Right lobe of liver (tissue), 6 donors: ENCODE measurements at regions not wholly inside any gene's neighbourhood (a gene's known extent, or its start where the extent isn't known, plus 50 kb on each side); places are given as distances from the start of the nearest gene placed in this dataset.

Experiments
- ATAC-seq, 4 donors: fragments of 200-7000 bp; cut with Tn5 transposase; one replicate each; pipeline ENCODE4 v1.9.1; 2020; ENCODE audit warnings: mild to moderate bottlenecking in 4 of 4, moderate library complexity in 4 of 4
- DNase-seq, 3 donors: peaks; one replicate each; pipeline ENCODE4 v3.0.0-alpha.2; 2020
- H3K27ac ChIP-seq, 3 donors: fragments of 200-600 bp; one replicate each; pipeline ENCODE4 v1.8.0; 2022
- H3K27me3 ChIP-seq, 2 donors: fragments of 200-600 bp; one replicate each; pipeline ENCODE4 v1.8.0; 2022
- H3K36me3 ChIP-seq, 4 donors: fragments of 200-600 bp; sonication (generic) in 1 of 4; one replicate each; pipeline versions ENCODE4 v1.5.1 to v1.8.0; 2017 to 2022; ENCODE audit warnings: control low read depth in 1 of 4
- H3K4me1 ChIP-seq, 4 donors: fragments of 200-600 bp; sonication (generic) in 1 of 4; one replicate each; pipeline versions ENCODE4 v1.5.1 to v1.8.0; 2017 to 2022; ENCODE audit warnings: control low read depth in 1 of 4
- H3K4me3 ChIP-seq, 3 donors: fragments of 200-600 bp; one replicate each; pipeline ENCODE4 v1.8.0; 2022
- H3K9me3 ChIP-seq, 4 donors: fragments of 200-600 bp; sonication (generic) in 1 of 4; one replicate each; pipeline versions ENCODE4 v1.5.1 to v1.8.0; 2017 to 2022; ENCODE audit warnings: control low read depth in 1 of 4
- CTCF ChIP-seq, 4 donors: fragments of 200-600 bp in 3 of 4; fragments of 450-650 bp in 1 of 4; IDR thresholded peaks; one replicate each; pipeline versions ENCODE4 v1.5.1 to v1.8.0; 2016 to 2022; ENCODE audit warnings: antibody characterized with exemption in 4 of 4, mild to moderate bottlenecking in 2 of 4
- POLR2A ChIP-seq: fragments of 450-650 bp; IDR thresholded peaks from one replicate; pipeline ENCODE4 v1.6.1; 2017; ENCODE audit warnings: antibody characterized with exemption, mild to moderate bottlenecking
- WGBS: methylation state at CpG from one replicate; pipeline ENCODE4 v1.1.6; 2018; ENCODE audit warnings: low coverage, low lambda C conversion rate; ENCODE audit not compliant: insufficient coverage; ENCODE audit errors: missing lambda C conversion rate; 5-methylcytosine and 5-hydroxymethylcytosine counted together
- intact Hi-C, 2 donors: fragments of 100-400 bp; cut with DNase I; formaldehyde crosslinking; loops; one replicate each; pipeline versions ENCODE4 v1.11.2 to v1.14.1; 2022
- donor health status: DM: no; HTN: yes; CAD: no.
- donor health status: DM: no; HTN: no; CAD: no.
- donor health status: DM: no; HTN: no; CAD: no.
- donor health status: DM: no; HTN: yes; CAD: no.
- donor health status: DM: no; HTN: yes; CAD: no.

GRCh38 chr14:97031530-97031929 lies 234.3 kb downstream of the VRK1 start:
- ATAC-seq, result no peak

GRCh38 chr14:97033556-97034081 lies 236.4 kb downstream of the VRK1 start:
- H3K27me3 ChIP-seq, result peaks cover 0 to 12% of the 10 kb centered on the region in 2 donors

More at GRCh38 chr14:97031530-97031929, 234.3 kb downstream of the VRK1 start:
- TF ChIP-seq CTCF (IDR thresholded peaks at IDR 0.05) (no peak), POLR2A (no peak)
- peaks cover 0 to 12% of the 10 kb centered on the region in 2 donors for H3K27me3 ChIP-seq
- no peak overlapping the region for H3K27ac ChIP-seq
- H3K4me3 ChIP-seq, result no peak overlapping the region
- intact Hi-C loops, result no loop called here
- 63% methylated on average over 4 of the region's 4 CpGs for WGBS
- H3K9me3 ChIP-seq, result no peaks in the 10 kb centered on the region
- DNase-seq, result no peak
- H3K36me3 ChIP-seq, result no peaks in the 10 kb centered on the region
- H3K4me1 ChIP-seq, result peaks cover 0 to 4% (median 0%) of the 10 kb centered on the region in 4 donors

GRCh38 chr14:97036086-97036852 lies 239.1 kb downstream of the VRK1 start:
- no peak for TF ChIP-seq POLR2A
- no peak for TF ChIP-seq CTCF (IDR thresholded peaks at IDR 0.05)

More at GRCh38 chr14:97033556-97034081, 236.4 kb downstream of the VRK1 start:
- Histone ChIP-seq H3K36me3 (no peaks in the 10 kb centered on the region), H3K9me3 (no peaks in the 10 kb centered on the region), H3K4me3 (no peak overlapping the region), H3K4me1 (peaks cover 0 to 4% (median 0%) of the 10 kb centered on the region in 4 donors), H3K27ac (no peak overlapping the region)
- TF ChIP-seq POLR2A, result no peak
- no peak for TF ChIP-seq CTCF (IDR thresholded peaks at IDR 0.05)
- ATAC-seq (no peak), DNase-seq (no peak)
- intact Hi-C loops, result no loop called here
- WGBS, result 24% methylated on average over 6 of the region's 32 CpGs

GRCh38 chr14:97039717-97040363 lies 242.7 kb downstream of the VRK1 start:
- ATAC-seq (no peak), DNase-seq (no peak)
- no peak overlapping the region for H3K27ac ChIP-seq
- no peak for TF ChIP-seq POLR2A
- TF ChIP-seq CTCF (IDR thresholded peaks at IDR 0.05), result no peak
- intact Hi-C loops, result no loop called here
- no peaks in the 10 kb centered on the region for H3K4me1 ChIP-seq
- no peak overlapping the region for H3K4me3 ChIP-seq
- WGBS, result 18% methylated on average over 1 of the region's 1 CpG
- no peaks in the 10 kb centered on the region for H3K27me3 ChIP-seq
- no peaks in the 10 kb centered on the region for H3K36me3 ChIP-seq
- H3K9me3 ChIP-seq, result no peaks in the 10 kb centered on the region

More at GRCh38 chr14:97036086-97036852, 239.1 kb downstream of the VRK1 start:
- DNase-seq, result no peak
- Histone ChIP-seq H3K4me3 (no peak overlapping the region), H3K27me3 (peaks cover 0 to 12% of the 10 kb centered on the region in 2 donors), H3K27ac (no peak overlapping the region), H3K9me3 (no peaks in the 10 kb centered on the region), H3K36me3 (no peaks in the 10 kb centered on the region), H3K4me1 (peaks cover 0 to 4% (median 0%) of the 10 kb centered on the region in 4 donors)
- ATAC-seq, result no peak
- intact Hi-C loops, result no loop called here
- WGBS, result 47% methylated on average over 15 of the region's 16 CpGs
